ENCODE measurements at regions not wholly inside any gene's neighbourhood (a gene's known extent, or its start where the extent isn't known, plus 50 kb on each side); places are given as distances from the start of the nearest gene placed in this dataset.

DNA sequence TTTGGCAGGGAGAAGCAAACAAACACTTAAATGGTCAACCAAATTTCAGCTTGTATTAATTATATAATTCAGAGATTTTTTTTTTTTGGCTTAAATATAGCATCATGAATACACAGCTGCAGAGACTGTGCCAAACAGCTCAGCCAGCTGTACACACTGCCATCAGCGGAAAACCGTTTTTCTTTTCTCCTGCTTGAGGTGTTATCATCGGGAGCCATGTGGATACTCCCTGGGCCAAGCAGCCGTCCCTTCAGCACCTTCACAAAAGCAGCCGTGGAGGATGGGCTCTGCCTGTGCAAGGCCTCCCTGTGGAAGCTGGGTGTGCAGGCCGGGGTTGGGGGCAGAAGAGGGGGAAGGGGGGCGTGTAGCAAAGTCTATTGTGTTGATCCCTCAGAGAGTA lies 85.0 kb downstream of the NUF2 start:
- intact Hi-C loops (cut with DNase I): loop anchor here (5.0 kb wide), 1 partner anchor 1666 kb away; no protein-coding TSS in a partner anchor
- no peak for DNase-seq

GRCh38 chr1:163408262-163408661 lies 86.5 kb downstream of the NUF2 start:
- DNase-seq: no peak
- intact Hi-C loops (cut with DNase I): loop anchor here (5.0 kb wide), 1 partner anchor 1664 kb away; no protein-coding TSS in a partner anchor

- peak in 5 of 10 donors; percentile 23 to 55 (median 46) for DNase-seq
- intact Hi-C loops (cut with DNase I): no loop called here
Measured at GRCh38 chr1:163410073-163410999, 88.6 kb downstream of the NUF2 start.

- intact Hi-C loops (cut with DNase I): no loop called here
- DNase-seq: no peak
Measured at GRCh38 chr1:163412221-163412620, 90.5 kb downstream of the NUF2 start.

GRCh38 chr1:163414778-163415177 lies 93.0 kb downstream of the NUF2 start:
- no peak for DNase-seq
- intact Hi-C loops (cut with DNase I): no loop called here

- no peak for DNase-seq
- intact Hi-C loops (cut with DNase I): no loop called here
Measured at GRCh38 chr1:163421701-163422100, 99.9 kb downstream of the NUF2 start.

GRCh38 chr1:163422738-163423404 lies 101.1 kb downstream of the NUF2 start:
- intact Hi-C loops (cut with DNase I): no loop called here
- no peak for DNase-seq

- intact Hi-C loops (cut with DNase I): no loop called here
- no peak for DNase-seq
Measured at GRCh38 chr1:163426505-163427251, 104.9 kb downstream of the NUF2 start.

DNA sequence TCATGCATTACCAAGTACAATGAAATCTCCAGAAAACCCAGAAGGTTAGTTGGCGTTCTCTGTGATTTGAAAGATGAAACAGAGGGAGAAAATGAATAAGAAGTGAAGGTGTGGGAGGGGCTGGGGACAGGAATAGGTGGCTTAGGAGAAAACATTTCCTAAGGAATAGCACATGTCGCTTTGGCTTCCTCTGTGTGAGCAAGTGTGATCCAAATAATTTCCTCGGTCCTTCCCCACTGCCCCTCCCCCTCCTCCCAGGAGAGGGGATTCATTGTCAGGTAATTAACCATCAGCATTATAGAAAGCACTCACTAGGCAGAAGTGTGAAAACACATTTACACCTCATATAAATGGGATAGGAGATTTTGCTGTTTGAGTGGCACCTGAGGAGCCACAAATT lies 105.5 kb downstream of the NUF2 start:
- no peak for DNase-seq
- intact Hi-C loops (cut with DNase I): no loop called here

DNA sequence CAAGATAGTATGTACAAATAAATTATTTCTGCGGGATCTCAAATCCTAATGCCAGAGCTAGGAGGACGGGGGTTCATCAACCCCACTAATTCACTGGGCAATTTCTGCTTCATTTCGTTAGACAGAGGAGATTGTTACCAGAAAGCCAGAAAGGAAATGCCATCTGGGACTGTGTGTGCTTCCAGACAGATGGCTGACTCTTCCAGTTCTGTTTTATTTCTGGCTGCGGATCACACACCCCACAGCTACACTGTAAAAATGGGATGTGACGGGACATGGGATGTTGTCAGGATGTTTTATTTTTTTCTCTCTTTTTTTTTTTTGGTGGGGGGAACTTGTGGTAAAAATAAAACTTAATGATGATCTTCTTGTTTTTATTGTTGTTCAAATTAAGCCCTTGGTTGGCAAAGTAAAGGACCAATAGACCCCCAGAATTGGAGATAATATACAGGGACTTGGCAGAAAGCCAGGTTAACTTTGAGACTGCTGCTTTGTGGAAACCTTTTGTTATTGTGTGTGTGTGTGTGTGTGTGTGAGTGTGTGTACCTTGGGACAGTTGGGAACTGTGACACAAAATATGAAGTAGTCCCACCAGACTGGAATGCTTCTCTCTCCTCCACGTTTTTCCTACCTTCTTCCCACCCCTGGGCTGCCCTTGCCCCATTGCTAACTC lies 114.5 kb downstream of the NUF2 start:
- intact Hi-C loops (cut with DNase I): no loop called here
- peak in 4 of 10 donors; percentile 22 to 78 (median 55) for DNase-seq

GRCh38 chr1:163439471-163439870 lies 117.7 kb downstream of the NUF2 start:
- intact Hi-C loops (cut with DNase I): no loop called here

GRCh38 chr1:163440090-163440489 lies 118.3 kb downstream of the NUF2 start:
- intact Hi-C loops (cut with DNase I): no loop called here
- DNase-seq: peak in 4 of 10 donors; percentile 24 to 72 (median 52)

More at GRCh38 chr1:163439471-163439870, 117.7 kb downstream of the NUF2 start:
- DNase-seq: peak in 3 of 10 donors; percentile 10 to 72 (median 48)

DNA sequence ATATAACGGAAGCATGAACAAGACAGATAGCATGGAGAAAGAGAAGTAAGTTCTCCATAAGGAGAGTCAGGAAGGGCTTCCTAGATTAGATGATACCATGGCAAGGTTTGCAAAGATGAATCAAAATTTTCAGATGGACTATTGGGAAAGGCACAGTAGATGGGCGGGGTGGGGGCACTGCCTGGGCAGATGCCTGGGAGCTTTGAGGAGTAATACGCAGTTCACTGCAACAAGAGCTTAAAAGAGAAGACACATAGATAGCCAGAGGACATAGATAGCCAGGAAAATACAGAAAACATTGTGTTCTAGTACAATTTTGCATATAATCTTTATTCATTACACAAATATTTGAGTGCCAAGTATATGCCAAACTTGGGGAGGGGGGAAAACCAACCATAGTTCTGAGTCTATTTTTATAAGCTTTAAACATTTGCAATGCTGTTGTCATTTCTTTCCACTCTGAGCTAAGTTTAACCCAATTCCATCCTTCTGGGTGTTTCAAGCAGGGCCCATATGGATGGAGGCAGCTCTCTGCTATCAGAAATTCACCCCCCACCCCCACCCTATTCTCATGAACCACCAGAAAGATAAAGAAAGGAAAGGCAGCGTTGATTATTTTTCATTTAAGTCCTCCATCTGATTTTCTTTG lies 120.6 kb downstream of the NUF2 start:
- intact Hi-C loops (cut with DNase I): no loop called here
- peak in 4 of 10 donors; percentile 37 to 90 (median 61) for DNase-seq

GRCh38 chr1:163442895-163443294 lies 121.1 kb downstream of the NUF2 start:
- peak in 1 of 10 donors; percentile 59 for DNase-seq
- intact Hi-C loops (cut with DNase I): no loop called here

- intact Hi-C loops (cut with DNase I): no loop called here
- DNase-seq: peak in 1 of 10 donors; percentile 63
Measured at GRCh38 chr1:163443863-163444262, 122.1 kb downstream of the NUF2 start.

DNA sequence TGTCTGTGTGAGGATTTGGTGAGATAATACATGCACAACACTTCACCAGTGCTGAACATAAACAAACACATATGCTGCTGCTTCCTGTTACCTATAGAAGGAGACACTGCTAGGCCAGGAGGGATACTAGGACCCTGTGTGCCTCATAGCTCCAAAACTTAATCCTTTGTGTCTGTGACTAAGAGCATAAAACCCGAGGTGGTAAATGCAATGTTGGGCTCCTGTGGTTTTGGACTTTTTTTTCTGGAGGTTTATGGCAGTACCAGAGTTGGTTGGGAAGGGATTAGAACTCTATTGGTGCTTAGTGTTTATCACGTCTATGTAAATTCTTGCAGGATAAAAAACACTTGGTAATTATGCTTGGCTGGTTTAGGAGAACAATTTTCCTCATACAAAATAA lies 122.9 kb downstream of the NUF2 start:
- intact Hi-C loops (cut with DNase I): no loop called here
- DNase-seq: no peak

GRCh38 chr1:163450986-163451385 lies 129.2 kb downstream of the NUF2 start:
- no peak for DNase-seq
- intact Hi-C loops (cut with DNase I): no loop called here

GRCh38 chr1:163459539-163459938 lies 137.8 kb downstream of the NUF2 start:
- intact Hi-C loops (cut with DNase I): no loop called here
- no peak for DNase-seq

GRCh38 chr1:163467289-163467688 lies 145.5 kb downstream of the NUF2 start:
- DNase-seq: no peak
- intact Hi-C loops (cut with DNase I): no loop called here
